Bronchial epithelial cell (primary cell): ENCODE measurements at regions not wholly inside any gene's neighbourhood (a gene's known extent, or its start where the extent isn't known, plus 50 kb on each side); places are given as distances from the start of the nearest gene placed in this dataset.

Experiments used
- DNase-seq: peaks from one replicate; pipeline ENCODE4 v3.0.0-alpha.2; 2010; ENCODE audit warnings: low read depth
- FAIRE-seq: peaks from 2 replicates; lab custom pipeline; 2011; peaks lifted over from hg19 to GRCh38; lab: Jason Lieb, UNC
- H3K27me3 ChIP-seq: 2 replicates; pipeline ENCODE4 v1.5.1; 2011; ENCODE audit warnings: low read length; ENCODE audit not compliant: control insufficient read depth, insufficient read depth
- H3K36me3 ChIP-seq: 2 replicates; pipeline ENCODE4 v1.5.1; 2011; ENCODE audit warnings: low read length; ENCODE audit not compliant: control insufficient read depth, insufficient read depth
- H3K4me3 ChIP-seq: 2 replicates; pipeline ENCODE4 v1.5.1; 2011; ENCODE audit warnings: mild to moderate bottlenecking, low read depth, low read length, control low read depth
- CTCF ChIP-seq: IDR thresholded peaks from 2 replicates; pipeline ENCODE4 v1.5.1; 2011; ENCODE audit warnings: mild to moderate bottlenecking, moderate library complexity, low read length, control low read depth, inconsistent platforms; ENCODE audit not compliant: insufficient read depth, severe bottlenecking

DNA sequence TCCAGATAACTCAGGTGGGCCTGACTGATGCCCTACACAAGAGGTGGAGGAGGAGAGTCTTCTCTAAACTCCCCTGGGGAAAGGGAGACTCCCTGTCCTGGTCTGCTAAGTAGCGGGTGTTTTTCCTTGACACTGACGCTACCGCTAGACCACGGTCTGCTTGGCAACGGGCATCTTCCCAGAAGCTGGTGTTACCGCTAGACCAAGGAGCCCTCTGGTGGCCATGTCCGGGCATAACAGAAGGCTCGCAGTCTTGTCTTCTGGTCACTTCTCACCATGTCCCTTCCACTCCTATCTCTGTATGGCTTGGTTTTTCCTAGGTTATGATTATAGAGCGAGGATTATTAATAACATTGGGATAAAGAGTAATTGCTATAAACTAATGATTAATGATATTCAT, 965.5 kb downstream of the TMEM121 start:
- H3K27me3 ChIP-seq = no peaks in the 10 kb centered on the region
- FAIRE-seq (no peak), DNase-seq (no peak)
- no peaks in the 10 kb centered on the region for H3K36me3 ChIP-seq
- TF ChIP-seq CTCF = peak; percentile 29
- no peak overlapping the region for H3K4me3 ChIP-seq

DNA sequence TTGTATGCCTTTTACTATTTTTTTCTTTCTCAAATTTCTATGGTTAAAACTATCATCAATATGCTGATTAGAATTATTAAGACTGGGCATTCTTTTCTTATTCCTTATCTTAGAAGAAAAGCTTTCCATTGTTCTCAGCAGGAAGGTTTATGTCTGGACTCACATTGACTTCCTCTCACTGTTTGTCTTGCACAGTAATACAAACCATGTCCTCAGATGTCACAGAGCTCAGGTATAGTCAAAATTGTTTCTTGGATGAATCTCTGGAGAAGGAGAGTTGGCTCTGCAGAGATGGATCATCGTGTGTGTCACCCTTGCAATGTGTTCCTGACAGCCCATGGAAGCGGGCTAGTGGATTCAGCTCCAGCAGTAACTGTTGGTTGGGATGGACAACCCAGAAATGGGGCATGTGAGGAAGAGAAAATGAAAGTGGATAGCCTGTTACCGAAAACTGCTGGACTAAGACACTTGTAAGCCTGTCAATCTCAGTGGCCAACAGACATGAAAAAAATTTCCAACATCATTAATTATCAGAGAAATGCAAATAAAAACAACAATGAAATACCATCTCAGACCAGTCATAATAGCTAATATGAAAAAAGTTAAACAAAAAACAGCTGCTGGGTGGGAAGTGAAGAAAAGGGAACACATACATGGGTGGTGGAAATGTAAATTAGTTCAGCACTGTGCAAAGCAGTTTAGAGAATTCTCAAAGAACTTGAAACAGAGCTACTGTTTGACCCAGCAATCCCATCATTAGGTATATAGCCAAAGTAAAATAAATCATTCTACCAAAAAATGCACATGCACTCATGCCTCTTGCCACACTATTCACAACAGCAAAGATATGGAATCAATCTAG, 967.8 kb downstream of the TMEM121 start:
- TF ChIP-seq CTCF = no peak
- no peak for DNase-seq
- FAIRE-seq = no peak
- no peak overlapping the region for H3K4me3 ChIP-seq
- H3K36me3 ChIP-seq = no peaks in the 10 kb centered on the region
- H3K27me3 ChIP-seq = no peaks in the 10 kb centered on the region

GRCh38 chr14:106500571-106500970, 974.2 kb downstream of the TMEM121 start:
- H3K4me3 ChIP-seq = no peak overlapping the region
- TF ChIP-seq CTCF = no peak
- no peaks in the 10 kb centered on the region for H3K27me3 ChIP-seq
- H3K36me3 ChIP-seq = no peaks in the 10 kb centered on the region
- DNase-seq = no peak
- FAIRE-seq = no peak

DNA sequence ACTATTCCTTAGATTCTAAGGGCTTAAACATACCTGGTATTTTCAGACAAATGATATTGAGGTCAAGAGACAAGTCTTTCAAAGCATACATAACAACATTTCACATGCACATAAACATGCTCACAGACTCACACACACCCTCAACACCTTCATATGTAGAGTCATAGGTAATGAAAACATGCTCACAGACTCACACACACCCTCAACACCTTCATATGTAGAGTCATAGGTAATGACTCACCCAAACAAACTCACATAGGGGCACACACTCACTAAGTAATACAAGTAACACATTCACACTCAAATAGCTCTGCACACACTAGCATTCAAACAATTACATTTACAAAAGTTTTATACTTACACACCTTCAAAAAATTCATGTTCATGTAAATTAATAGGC, 975.5 kb downstream of the TMEM121 start:
- Histone ChIP-seq H3K27me3 (no peaks in the 10 kb centered on the region), H3K4me3 (no peak overlapping the region), H3K36me3 (no peaks in the 10 kb centered on the region)
- no peak for FAIRE-seq
- DNase-seq = no peak
- TF ChIP-seq CTCF = no peak

- DNase-seq (no peak), FAIRE-seq (no peak)
- no peaks in the 10 kb centered on the region for H3K36me3 ChIP-seq
- no peak for TF ChIP-seq CTCF
- no peaks in the 10 kb centered on the region for H3K27me3 ChIP-seq
- H3K4me3 ChIP-seq = no peak overlapping the region
Observed at GRCh38 chr14:106505366-106505765, 979.0 kb downstream of the TMEM121 start.

GRCh38 chr14:106506881-106507305, 980.5 kb downstream of the TMEM121 start:
- no peak for TF ChIP-seq CTCF
- no peaks in the 10 kb centered on the region for H3K27me3 ChIP-seq
- H3K36me3 ChIP-seq = no peaks in the 10 kb centered on the region
- DNase-seq = no peak
- no peak for FAIRE-seq
- no peak overlapping the region for H3K4me3 ChIP-seq
